HG03280 (cell line): ENCODE measurements at regions not wholly inside any gene's neighbourhood (a gene's known extent, or its start where the extent isn't known, plus 50 kb on each side); places are given as distances from the start of the nearest gene placed in this dataset.
"Not testable (repeated sequence)": the region's sequence is repeated elsewhere in the genome, so short reads cannot be mapped to it uniquely, and the experiment has no call there.

Experiments used
- ATAC-seq: cut with Tn5 transposase; IDR thresholded peaks from one replicate; pipeline ENCODE4 v1.9.1; 2021; ENCODE audit warnings: mild to moderate bottlenecking, moderate library complexity; ENCODE audit not compliant: unreplicated experiment

GRCh38 chr2:200199576-200200263, 106.8 kb upstream of the SPATS2L start:
- ATAC-seq: no peak

- not testable (repeated sequence) for ATAC-seq
Measured at GRCh38 chr2:200201839-200202238, 104.7 kb upstream of the SPATS2L start.

- no peak for ATAC-seq
Measured at GRCh38 chr2:200203381-200203827, 103.1 kb upstream of the SPATS2L start.

- no peak for ATAC-seq
Measured at GRCh38 chr2:200208041-200208440, 98.5 kb upstream of the SPATS2L start.

- no peak for ATAC-seq
Measured at GRCh38 chr2:200209030-200209429, 97.5 kb upstream of the SPATS2L start.

GRCh38 chr2:200211643-200212042, 94.8 kb upstream of the SPATS2L start:
- no peak for ATAC-seq

GRCh38 chr2:200212862-200213425, 93.5 kb upstream of the SPATS2L start:
- no peak for ATAC-seq

- ATAC-seq: no peak
Measured at GRCh38 chr2:200216310-200216709, 90.2 kb upstream of the SPATS2L start.

GRCh38 chr2:200217320-200217719, 89.2 kb upstream of the SPATS2L start:
- no peak for ATAC-seq

- ATAC-seq: no peak
Measured at GRCh38 chr2:200218645-200219044, 87.8 kb upstream of the SPATS2L start.

- ATAC-seq: no peak
Measured at GRCh38 chr2:200219309-200220113, 87.0 kb upstream of the SPATS2L start.

- no peak for ATAC-seq
Measured at GRCh38 chr2:200220251-200220650, 86.2 kb upstream of the SPATS2L start.

- no peak for ATAC-seq
Measured at GRCh38 chr2:200221055-200221955, 85.2 kb upstream of the SPATS2L start.

- ATAC-seq: no peak
Measured at GRCh38 chr2:200222791-200223190, 83.7 kb upstream of the SPATS2L start.

- ATAC-seq: no peak
Measured at GRCh38 chr2:200223205-200223784, 83.2 kb upstream of the SPATS2L start.

GRCh38 chr2:200225951-200226350, 80.5 kb upstream of the SPATS2L start:
- no peak for ATAC-seq

- no peak for ATAC-seq
Measured at GRCh38 chr2:200226451-200227426, 79.8 kb upstream of the SPATS2L start.

- ATAC-seq: no peak
Measured at GRCh38 chr2:200230716-200231115, 75.8 kb upstream of the SPATS2L start.

GRCh38 chr2:200235533-200235932, 71.0 kb upstream of the SPATS2L start:
- no peak for ATAC-seq
